PC-9 (cell line): ENCODE measurements at regions not wholly inside any gene's neighbourhood (a gene's known extent, or its start where the extent isn't known, plus 50 kb on each side); places are given as distances from the start of the nearest gene placed in this dataset.

ENCODE experiments used
- BruUV-seq: library from RNA; stranded (reverse); fragments of 400-500 nt; replicated peaks from 2 replicates; lab custom pipeline; 2021; lab: Mats Ljungman, UMichigan
- CTCF ChIA-PET: fragments of 300-600 bp; sonication (Branson Sonifier 250); formaldehyde crosslinking; loops from one replicate; lab custom pipeline; 2022; ENCODE audit warnings: antibody characterized with exemption; lab: Charles Lee
- POLR2A ChIA-PET: fragments of 300-600 bp; sonication (Branson Sonifier 250); formaldehyde crosslinking; loops from one replicate; lab custom pipeline; 2022; ENCODE audit warnings: antibody characterized with exemption; ENCODE audit not compliant: unreplicated experiment; lab: Charles Lee
- DNase-seq, 2 experiments: peaks; one replicate each; pipeline versions ENCODE4 v3.0.0 to v3.0.0-alpha.2; 2015 to 2022; ENCODE audit warnings: mixed read lengths in 1 of 2
- H2AFZ ChIP-seq: fragments of 200-600 bp; sonication (generic); 2 replicates; pipeline ENCODE4 v1.8.1; 2017; ENCODE audit warnings: antibody characterized with exemption
- H3F3A ChIP-seq: fragments of 200-600 bp; sonication (generic); 2 replicates; pipeline ENCODE4 v1.8.1; 2017; ENCODE audit warnings: antibody characterized with exemption, mild to moderate bottlenecking, low read depth; ENCODE audit not compliant: insufficient read depth
- H3K27ac ChIP-seq: fragments of 200-600 bp; sonication (generic); 2 replicates; pipeline ENCODE4 v1.6.1; 2016; ENCODE audit warnings: mixed run types
- H3K27me3 ChIP-seq: fragments of 200-600 bp; sonication (generic); 2 replicates; pipeline ENCODE4 v1.6.1; 2016; ENCODE audit warnings: low read depth, mixed run types; ENCODE audit not compliant: insufficient read depth
- H3K36me3 ChIP-seq: fragments of 200-600 bp; sonication (generic); 2 replicates; pipeline ENCODE4 v1.6.1; 2016; ENCODE audit warnings: low read depth, mixed run types
- H3K4me1 ChIP-seq: fragments of 200-600 bp; sonication (generic); replicated peaks from 2 replicates; pipeline ENCODE4 v1.6.1; 2016; ENCODE audit warnings: mixed run types; ENCODE audit not compliant: insufficient read depth
- H3K4me2 ChIP-seq: fragments of 200-600 bp; sonication (generic); 2 replicates; pipeline ENCODE4 v1.6.1; 2017; ENCODE audit warnings: mixed run types
- H3K4me3 ChIP-seq: fragments of 200-600 bp; sonication (generic); 2 replicates; pipeline ENCODE4 v1.6.1; 2016; ENCODE audit warnings: mixed run types
- H3K79me2 ChIP-seq: fragments of 200-600 bp; sonication (generic); 2 replicates; pipeline ENCODE4 v1.6.1; 2017; ENCODE audit warnings: low read depth, mixed run types
- H3K9me2 ChIP-seq: fragments of 200-600 bp; sonication (generic); 2 replicates; pipeline ENCODE4 v1.8.1; 2017; ENCODE audit warnings: mild to moderate bottlenecking; ENCODE audit not compliant: insufficient read depth
- H3K9me3 ChIP-seq: fragments of 200-600 bp; sonication (generic); 2 replicates; pipeline ENCODE4 v1.8.1; 2016; ENCODE audit warnings: low read depth; ENCODE audit not compliant: insufficient read depth
- H4K20me1 ChIP-seq: fragments of 200-600 bp; sonication (generic); 2 replicates; pipeline ENCODE4 v1.8.1; 2017; ENCODE audit not compliant: insufficient read depth
- EZH2 ChIP-seq: fragments of 200-600 bp; sonication (generic); IDR thresholded peaks from 2 replicates; pipeline ENCODE4 v1.8.0; 2017; ENCODE audit warnings: antibody characterized with exemption, low read depth
- intact Hi-C: fragments of 100-400 bp; cut with micrococcal nuclease; formaldehyde crosslinking; loops from one replicate; pipeline ENCODE4 v1.10.0; 2022; ENCODE audit not compliant: unreplicated experiment
- TF ChIP-seq, protein P1 (sequence below): fragments of 200-600 bp; sonication (generic); conservative IDR thresholded peaks from 2 replicates; pipeline ENCODE4 v1.6.1; 2017; ENCODE audit warnings: mixed run types, antibody characterized with exemption, mild to moderate bottlenecking, moderate library complexity

DNA sequence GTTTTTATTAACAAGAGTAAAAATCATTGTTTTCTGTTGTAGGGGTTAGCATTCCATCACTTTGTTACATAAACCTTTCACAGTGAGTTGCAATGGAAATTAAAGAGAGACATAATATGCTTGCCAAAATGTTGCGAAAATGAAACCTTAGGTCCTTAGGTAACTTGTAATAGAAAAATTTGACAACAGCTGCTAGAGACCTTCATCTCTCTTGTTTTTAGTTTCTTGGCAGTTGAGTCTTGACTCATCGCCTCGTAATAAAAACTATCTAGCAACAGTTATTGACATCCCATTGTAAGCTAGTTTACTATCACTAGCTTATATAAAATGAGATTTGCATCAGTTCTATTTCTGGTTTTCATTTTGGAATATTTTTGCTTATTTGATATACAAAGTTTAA lies 179.0 kb upstream of the MMS22L start:
- Histone ChIP-seq H3K9me2 (no peaks in the 10 kb centered on the region), H2AFZ (no peak overlapping the region), H3K4me1 (no peaks in the 10 kb centered on the region), H3K4me2 (no peak overlapping the region), H3K36me3 (no peaks in the 10 kb centered on the region), H3K79me2 (no peaks in the 10 kb centered on the region), H3K9me3 (no peaks in the 10 kb centered on the region), H3F3A (no peaks in the 10 kb centered on the region), H3K27ac (no peak overlapping the region), H3K27me3 (no peaks in the 10 kb centered on the region), H4K20me1 (no peaks in the 10 kb centered on the region), H3K4me3 (no peak overlapping the region)
- no TSS peak for BruUV-seq
- CTCF ChIA-PET, result no interaction called here
- no peak for DNase-seq
- intact Hi-C loops, result no loop called here
- no peak for TF ChIP-seq EZH2
- TF ChIP-seq, protein P1, sequence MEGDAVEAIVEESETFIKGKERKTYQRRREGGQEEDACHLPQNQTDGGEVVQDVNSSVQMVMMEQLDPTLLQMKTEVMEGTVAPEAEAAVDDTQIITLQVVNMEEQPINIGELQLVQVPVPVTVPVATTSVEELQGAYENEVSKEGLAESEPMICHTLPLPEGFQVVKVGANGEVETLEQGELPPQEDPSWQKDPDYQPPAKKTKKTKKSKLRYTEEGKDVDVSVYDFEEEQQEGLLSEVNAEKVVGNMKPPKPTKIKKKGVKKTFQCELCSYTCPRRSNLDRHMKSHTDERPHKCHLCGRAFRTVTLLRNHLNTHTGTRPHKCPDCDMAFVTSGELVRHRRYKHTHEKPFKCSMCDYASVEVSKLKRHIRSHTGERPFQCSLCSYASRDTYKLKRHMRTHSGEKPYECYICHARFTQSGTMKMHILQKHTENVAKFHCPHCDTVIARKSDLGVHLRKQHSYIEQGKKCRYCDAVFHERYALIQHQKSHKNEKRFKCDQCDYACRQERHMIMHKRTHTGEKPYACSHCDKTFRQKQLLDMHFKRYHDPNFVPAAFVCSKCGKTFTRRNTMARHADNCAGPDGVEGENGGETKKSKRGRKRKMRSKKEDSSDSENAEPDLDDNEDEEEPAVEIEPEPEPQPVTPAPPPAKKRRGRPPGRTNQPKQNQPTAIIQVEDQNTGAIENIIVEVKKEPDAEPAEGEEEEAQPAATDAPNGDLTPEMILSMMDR, result no peak
- POLR2A ChIA-PET, result no interaction called here

DNA sequence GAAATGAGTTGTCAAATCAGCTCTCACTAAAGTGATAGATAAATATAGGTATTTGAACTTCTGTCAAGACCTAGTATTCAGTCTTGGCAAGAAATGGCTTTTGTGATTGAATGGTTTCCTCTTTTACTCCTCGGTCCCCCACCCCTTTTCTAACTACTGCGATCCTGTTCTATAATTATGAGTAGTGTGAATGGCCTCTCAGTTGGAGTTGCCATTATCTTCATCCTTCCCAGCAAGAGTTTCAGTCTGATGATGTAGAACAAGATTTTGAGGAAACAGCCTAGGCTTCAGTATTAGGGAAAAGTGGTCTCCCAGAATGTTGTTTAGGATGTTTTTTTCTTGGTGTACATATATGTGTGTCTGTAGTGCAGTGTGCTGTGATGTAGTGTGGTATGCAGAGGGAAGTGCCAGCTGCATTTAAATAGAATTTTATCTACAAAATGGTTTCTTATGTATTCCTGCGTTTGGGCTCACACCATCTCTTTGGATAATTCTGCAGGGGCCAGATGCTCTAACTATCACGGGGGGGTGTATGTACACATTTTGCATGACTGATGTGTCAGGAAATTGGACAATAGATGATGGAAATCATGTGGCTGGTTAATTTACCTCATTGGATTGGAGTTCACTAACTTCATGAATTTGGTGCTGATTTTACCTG lies 180.1 kb upstream of the MMS22L start:
- TF ChIP-seq, protein P1, result no peak
- no peak for TF ChIP-seq EZH2
- H3K9me2 ChIP-seq, result no peaks in the 10 kb centered on the region
- H3K27me3 ChIP-seq, result no peaks in the 10 kb centered on the region
- no peak overlapping the region for H3K4me3 ChIP-seq
- intact Hi-C loops, result no loop called here
- H4K20me1 ChIP-seq, result no peaks in the 10 kb centered on the region
- H3K27ac ChIP-seq, result no peak overlapping the region
- no peaks in the 10 kb centered on the region for H3K4me1 ChIP-seq
- ChIA-PET POLR2A (no interaction called here), CTCF (no interaction called here)
- H3K4me2 ChIP-seq, result no peak overlapping the region
- no peaks in the 10 kb centered on the region for H3F3A ChIP-seq
- no peaks in the 10 kb centered on the region for H3K79me2 ChIP-seq
- no peaks in the 10 kb centered on the region for H3K9me3 ChIP-seq
- no peaks in the 10 kb centered on the region for H3K36me3 ChIP-seq
- H2AFZ ChIP-seq, result no peak overlapping the region
- no peak for DNase-seq
- BruUV-seq, result no TSS peak

DNA sequence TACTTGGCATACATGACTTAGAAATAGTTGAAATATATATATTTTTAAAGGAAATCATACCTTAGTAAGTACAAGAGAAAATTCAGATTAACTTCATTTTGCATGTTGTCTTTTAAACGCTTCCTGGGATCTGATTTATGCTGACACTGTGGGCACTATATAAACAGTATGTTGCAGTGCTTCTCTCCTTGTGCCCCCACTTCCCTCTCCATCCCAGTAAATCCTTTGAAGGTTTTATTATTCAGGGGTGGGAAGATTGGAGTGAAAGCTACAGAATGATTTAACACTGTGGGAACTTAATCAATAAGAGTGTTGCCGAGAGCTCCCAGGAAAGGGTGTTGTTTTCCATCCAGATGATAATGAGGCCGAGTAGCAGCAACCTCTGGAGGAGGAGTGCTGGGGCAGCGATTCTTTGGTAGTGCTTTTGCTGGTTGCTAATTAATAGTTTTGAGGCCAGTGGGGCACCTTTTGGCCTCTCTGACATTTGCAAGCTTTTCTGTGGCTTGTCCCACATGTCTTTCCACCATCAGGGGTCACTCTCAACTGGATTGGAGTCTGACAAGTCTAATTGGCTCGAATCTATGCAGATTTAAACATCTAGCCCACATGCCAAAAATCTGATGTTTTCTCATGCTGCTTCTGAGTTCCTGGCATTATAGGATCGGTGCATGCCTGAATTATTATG lies 183.0 kb upstream of the MMS22L start:
- Histone ChIP-seq H3K9me2 (no peaks in the 10 kb centered on the region; the same call in 1 of the 2 replicates), H3F3A (no peaks in the 10 kb centered on the region), H2AFZ (no peak overlapping the region), H3K4me2 (no peak overlapping the region), H3K79me2 (no peaks in the 10 kb centered on the region), H3K27me3 (no peaks in the 10 kb centered on the region), H3K4me1 (no peaks in the 10 kb centered on the region), H3K27ac (no peak overlapping the region), H3K4me3 (no peak overlapping the region), H3K9me3 (no peaks in the 10 kb centered on the region), H3K36me3 (no peaks in the 10 kb centered on the region), H4K20me1 (no peaks in the 10 kb centered on the region)
- ChIA-PET CTCF (interaction anchor here (0.7 kb wide), 1 partner anchor 277 kb away, joined by 4 read pairs; no protein-coding TSS in a partner anchor), POLR2A (no interaction called here)
- no TSS peak for BruUV-seq
- TF ChIP-seq, protein P1, result no peak
- TF ChIP-seq EZH2, result no peak
- intact Hi-C loops, result no loop called here
- DNase-seq, result no peak
